ENCODE measurements at regions not wholly inside any gene's neighbourhood (a gene's known extent, or its start where the extent isn't known, plus 50 kb on each side); places are given as distances from the start of the nearest gene placed in this dataset.

DNA sequence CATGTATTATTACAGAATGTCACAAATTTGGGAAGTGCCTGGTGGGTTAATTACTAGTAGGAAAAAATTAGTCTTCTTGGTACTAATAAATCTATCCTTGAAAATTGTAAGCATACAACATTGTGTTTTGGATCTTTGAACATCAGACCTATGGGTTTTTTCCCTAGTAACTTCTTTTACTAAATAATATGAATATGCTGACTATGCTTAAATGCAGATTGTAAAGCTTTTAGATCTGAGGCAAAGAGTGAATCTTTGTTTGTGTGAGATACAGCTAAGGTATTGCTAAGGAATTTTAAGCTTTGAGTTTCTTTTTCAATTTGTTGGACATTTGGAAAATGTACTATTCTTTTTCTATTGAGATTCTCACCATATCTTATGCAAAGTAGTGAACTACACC, 390.6 kb upstream of the CCNH start:
- no peaks in the 10 kb centered on the region for H3K27me3 ChIP-seq (ENCODE audit: insufficient read depth, low read length, poor library complexity, severe bottlenecking)
- Mint-ChIP-seq H3K4me1 (no peaks in the 10 kb centered on the region), H3K27me3 (peaks cover 3 to 19% of the 10 kb centered on the region in 2 donors), H3K4me3 (no peak overlapping the region), H3K27ac (no peak overlapping the region), H3K9me3 (peaks cover 0 to 3% (median 3%) of the 10 kb centered on the region in 5 donors), H3K36me3 (no peaks in the 10 kb centered on the region)
- H3K27ac ChIP-seq (ENCODE audit: low read depth, low read length) = no peak overlapping the region
- no peaks in the 10 kb centered on the region for H3K9me3 ChIP-seq (ENCODE audit: low read length)
- H3K36me3 ChIP-seq (ENCODE audit: insufficient read depth, low read length) = no peaks in the 10 kb centered on the region
- no peaks in the 10 kb centered on the region for H3K4me1 ChIP-seq (ENCODE audit: insufficient read depth, low read length)
- ChIA-PET CTCF (interaction anchor here (2.1 kb wide), 1 partner anchor 888 kb away, joined by 4 read pairs; no protein-coding TSS in a partner anchor), POLR2A (no interaction called here)
- no peak overlapping the region for H3K4me3 ChIP-seq (ENCODE audit: low read length)
- no peak for DNase-seq

DNA sequence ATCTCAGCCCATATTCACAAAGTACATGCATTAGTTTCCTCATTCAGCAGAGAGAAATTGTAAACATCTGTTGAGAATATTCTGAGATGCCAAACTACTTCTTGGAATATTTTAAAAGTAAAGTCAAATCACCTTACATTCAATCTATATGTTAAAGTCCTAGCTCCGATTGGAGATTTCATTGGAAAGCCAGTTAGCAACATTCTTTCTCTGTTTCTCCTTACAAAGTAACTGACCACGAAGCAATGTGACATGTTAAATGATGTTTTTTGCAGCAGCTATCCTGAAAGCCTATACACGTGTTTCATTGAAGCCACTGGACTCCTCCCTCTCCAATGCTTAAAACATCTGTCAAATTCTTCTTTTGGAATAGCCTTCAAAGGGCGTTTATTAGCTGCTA, 379.1 kb upstream of the CCNH start:
- Mint-ChIP-seq H3K4me3 (no peak overlapping the region), H3K27me3 (peaks cover 2 to 31% of the 10 kb centered on the region in 2 donors), H3K4me1 (no peaks in the 10 kb centered on the region), H3K9me3 (no peaks in the 10 kb centered on the region), H3K27ac (no peak overlapping the region), H3K36me3 (no peaks in the 10 kb centered on the region)
- CTCF ChIA-PET = interaction anchor here (0.9 to 1.4 kb wide), 2 partner anchors 11 to 888 kb away, joined by 3 to 6 read pairs; no protein-coding TSS in a partner anchor
- H3K27me3 ChIP-seq (ENCODE audit: insufficient read depth, low read length, poor library complexity, severe bottlenecking) = no peaks in the 10 kb centered on the region
- no peaks in the 10 kb centered on the region for H3K36me3 ChIP-seq (ENCODE audit: insufficient read depth, low read length)
- POLR2A ChIA-PET = no interaction called here
- no peaks in the 10 kb centered on the region for H3K4me1 ChIP-seq (ENCODE audit: insufficient read depth, low read length)
- H3K27ac ChIP-seq (ENCODE audit: low read depth, low read length) = no peak overlapping the region
- no peak for DNase-seq
- H3K4me3 ChIP-seq (ENCODE audit: low read length) = no peak overlapping the region
- H3K9me3 ChIP-seq (ENCODE audit: low read length) = no peaks in the 10 kb centered on the region

DNA sequence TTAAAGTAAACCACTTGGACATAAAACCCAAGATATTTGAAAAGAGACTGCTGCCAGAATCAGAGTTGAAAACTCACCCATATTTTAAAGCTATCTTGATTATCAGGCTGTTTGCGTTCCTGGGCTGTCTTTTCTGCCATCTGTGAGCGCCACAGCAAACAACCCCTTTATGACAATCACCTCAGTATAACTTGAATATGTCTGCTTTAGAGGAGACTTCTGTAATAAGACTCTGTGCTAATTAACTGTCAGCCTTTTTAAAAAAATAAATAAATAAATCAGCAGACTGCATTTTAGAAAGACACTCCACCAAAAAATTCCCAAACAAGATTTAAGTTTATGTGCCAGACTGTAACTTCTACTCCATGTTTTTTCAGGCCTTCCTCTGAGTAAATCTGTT, 375.7 kb upstream of the CCNH start:
- Histone ChIP-seq H3K9me3 (ENCODE audit: low read length) (no peaks in the 10 kb centered on the region), H3K4me3 (ENCODE audit: low read length) (no peak overlapping the region), H3K4me1 (ENCODE audit: insufficient read depth, low read length) (no peaks in the 10 kb centered on the region), H3K27ac (ENCODE audit: low read depth, low read length) (no peak overlapping the region), H3K36me3 (ENCODE audit: insufficient read depth, low read length) (no peaks in the 10 kb centered on the region), H3K27me3 (ENCODE audit: insufficient read depth, low read length, poor library complexity, severe bottlenecking) (no peaks in the 10 kb centered on the region)
- CTCF ChIA-PET = no interaction called here
- no peaks in the 10 kb centered on the region for H3K9me3 Mint-ChIP-seq
- no peaks in the 10 kb centered on the region for H3K36me3 Mint-ChIP-seq
- no peak for DNase-seq
- peaks cover 2 to 29% of the 10 kb centered on the region in 2 donors for H3K27me3 Mint-ChIP-seq
- no peaks in the 10 kb centered on the region for H3K4me1 Mint-ChIP-seq
- POLR2A ChIA-PET = no interaction called here
- no peak overlapping the region for H3K4me3 Mint-ChIP-seq
- no peak overlapping the region for H3K27ac Mint-ChIP-seq

DNA sequence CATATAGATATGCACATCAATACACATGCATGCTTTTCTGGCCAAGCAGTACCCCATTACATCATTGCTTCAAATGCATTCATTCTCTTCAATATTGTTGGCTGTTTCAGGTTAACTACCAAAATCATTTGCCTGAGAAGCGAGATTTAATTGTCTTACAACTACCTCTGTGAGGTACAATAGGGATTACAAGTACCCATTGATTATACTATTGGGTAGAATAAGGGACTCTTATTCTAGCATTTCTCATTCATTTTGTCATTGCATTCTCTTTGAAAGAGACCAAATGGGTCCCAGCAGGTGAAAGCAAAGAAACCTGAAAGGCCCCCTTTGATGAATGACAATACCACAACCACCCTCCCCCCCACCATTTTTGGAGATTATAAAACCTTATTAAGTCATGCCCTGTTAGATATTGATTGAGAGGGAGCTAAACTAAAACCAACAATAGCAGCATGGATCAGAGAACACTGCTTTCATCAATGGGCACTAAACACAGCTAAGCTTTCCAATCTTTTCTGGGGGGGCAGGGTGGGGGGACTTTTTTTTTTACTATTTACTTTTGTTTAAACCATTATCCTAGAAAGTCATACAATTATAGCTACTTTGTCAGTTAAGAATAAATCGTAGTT, 375.0 kb upstream of the CCNH start:
- CTCF ChIA-PET = no interaction called here
- H3K9me3 ChIP-seq (ENCODE audit: low read length) = no peaks in the 10 kb centered on the region

DNA sequence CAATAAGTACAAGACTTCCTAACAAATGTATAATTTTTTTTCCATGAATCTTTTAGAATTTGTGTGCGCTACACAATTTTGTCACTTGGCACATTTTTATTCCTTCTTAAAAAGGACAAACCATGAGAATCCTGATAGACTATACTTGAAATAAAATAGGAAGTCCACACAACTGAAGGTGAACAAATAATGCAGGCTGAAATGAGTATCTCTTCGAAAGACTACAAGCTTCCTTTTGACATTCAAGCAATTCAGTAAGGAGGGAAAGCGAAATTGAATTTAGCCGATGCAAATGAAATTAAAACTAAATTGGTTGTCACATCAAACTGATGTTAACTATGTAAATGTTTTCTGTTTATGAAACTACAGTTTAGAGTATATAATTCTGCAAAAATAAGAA, 374.4 kb upstream of the CCNH start:
- Mint-ChIP-seq H3K36me3 (no peaks in the 10 kb centered on the region), H3K9me3 (no peaks in the 10 kb centered on the region), H3K4me1 (no peaks in the 10 kb centered on the region), H3K27ac (no peak overlapping the region), H3K4me3 (no peak overlapping the region), H3K27me3 (peaks cover 7 to 40% of the 10 kb centered on the region in 2 donors)
- no peaks in the 10 kb centered on the region for H3K4me1 ChIP-seq (ENCODE audit: insufficient read depth, low read length)
- no peak overlapping the region for H3K4me3 ChIP-seq (ENCODE audit: low read length)
- no peaks in the 10 kb centered on the region for H3K9me3 ChIP-seq (ENCODE audit: low read length)
- ChIA-PET CTCF (no interaction called here), POLR2A (no interaction called here)
- H3K27me3 ChIP-seq (ENCODE audit: insufficient read depth, low read length, poor library complexity, severe bottlenecking) = peaks cover under 1% of the 10 kb centered on the region
- H3K36me3 ChIP-seq (ENCODE audit: insufficient read depth, low read length) = no peaks in the 10 kb centered on the region
- no peak for DNase-seq
- no peak overlapping the region for H3K27ac ChIP-seq (ENCODE audit: low read depth, low read length)

More for the DNA sequence above, 375.0 kb upstream of the CCNH start:
- no peak overlapping the region for H3K4me3 ChIP-seq (ENCODE audit: low read length)
- H3K27ac ChIP-seq (ENCODE audit: low read depth, low read length) = no peak overlapping the region
- POLR2A ChIA-PET = no interaction called here
- H3K9me3 Mint-ChIP-seq = no peaks in the 10 kb centered on the region
- H3K4me1 Mint-ChIP-seq = no peaks in the 10 kb centered on the region
- peaks cover 4 to 33% of the 10 kb centered on the region in 2 donors for H3K27me3 Mint-ChIP-seq
- no peak overlapping the region for H3K4me3 Mint-ChIP-seq
- no peaks in the 10 kb centered on the region for H3K36me3 ChIP-seq (ENCODE audit: insufficient read depth, low read length)
- no peaks in the 10 kb centered on the region for H3K27me3 ChIP-seq (ENCODE audit: insufficient read depth, low read length, poor library complexity, severe bottlenecking)
- H3K4me1 ChIP-seq (ENCODE audit: insufficient read depth, low read length) = no peaks in the 10 kb centered on the region
- H3K36me3 Mint-ChIP-seq = no peaks in the 10 kb centered on the region
- DNase-seq = no peak
- H3K27ac Mint-ChIP-seq = no peak overlapping the region

DNA sequence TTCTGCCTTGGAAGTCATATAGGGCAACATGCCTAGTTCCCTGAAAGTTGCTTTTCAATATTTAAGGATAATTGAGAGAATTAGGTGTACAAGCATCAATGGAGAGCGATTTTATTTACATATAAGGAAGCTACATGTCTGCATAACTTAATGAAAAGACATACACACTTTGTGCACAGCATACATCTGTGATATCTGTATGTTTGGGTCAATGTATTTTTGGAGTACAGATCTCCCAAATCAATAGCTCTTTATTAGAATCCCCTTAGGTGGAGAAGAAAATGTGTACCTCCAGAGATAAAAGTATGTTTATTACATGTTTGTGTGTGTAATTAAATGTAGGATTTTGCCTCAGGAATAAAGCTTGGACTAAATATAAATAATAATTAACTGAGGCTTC, 373.7 kb upstream of the CCNH start:
- H3K27me3 Mint-ChIP-seq = peaks cover 10 to 46% of the 10 kb centered on the region in 2 donors
- no peak overlapping the region for H3K27ac Mint-ChIP-seq
- no peaks in the 10 kb centered on the region for H3K36me3 Mint-ChIP-seq
- no peaks in the 10 kb centered on the region for H3K4me1 Mint-ChIP-seq
- DNase-seq = no peak
- Histone ChIP-seq H3K36me3 (ENCODE audit: insufficient read depth, low read length) (no peaks in the 10 kb centered on the region), H3K27ac (ENCODE audit: low read depth, low read length) (no peak overlapping the region), H3K9me3 (ENCODE audit: low read length) (no peaks in the 10 kb centered on the region), H3K27me3 (ENCODE audit: insufficient read depth, low read length, poor library complexity, severe bottlenecking) (peaks cover 6% of the 10 kb centered on the region), H3K4me3 (ENCODE audit: low read length) (no peak overlapping the region), H3K4me1 (ENCODE audit: insufficient read depth, low read length) (no peaks in the 10 kb centered on the region)
- no peaks in the 10 kb centered on the region for H3K9me3 Mint-ChIP-seq
- ChIA-PET CTCF (interaction anchor here (1.5 kb wide), 1 partner anchor 905 kb away, joined by 6 read pairs; no protein-coding TSS in a partner anchor), POLR2A (no interaction called here)
- H3K4me3 Mint-ChIP-seq = no peak overlapping the region

DNA sequence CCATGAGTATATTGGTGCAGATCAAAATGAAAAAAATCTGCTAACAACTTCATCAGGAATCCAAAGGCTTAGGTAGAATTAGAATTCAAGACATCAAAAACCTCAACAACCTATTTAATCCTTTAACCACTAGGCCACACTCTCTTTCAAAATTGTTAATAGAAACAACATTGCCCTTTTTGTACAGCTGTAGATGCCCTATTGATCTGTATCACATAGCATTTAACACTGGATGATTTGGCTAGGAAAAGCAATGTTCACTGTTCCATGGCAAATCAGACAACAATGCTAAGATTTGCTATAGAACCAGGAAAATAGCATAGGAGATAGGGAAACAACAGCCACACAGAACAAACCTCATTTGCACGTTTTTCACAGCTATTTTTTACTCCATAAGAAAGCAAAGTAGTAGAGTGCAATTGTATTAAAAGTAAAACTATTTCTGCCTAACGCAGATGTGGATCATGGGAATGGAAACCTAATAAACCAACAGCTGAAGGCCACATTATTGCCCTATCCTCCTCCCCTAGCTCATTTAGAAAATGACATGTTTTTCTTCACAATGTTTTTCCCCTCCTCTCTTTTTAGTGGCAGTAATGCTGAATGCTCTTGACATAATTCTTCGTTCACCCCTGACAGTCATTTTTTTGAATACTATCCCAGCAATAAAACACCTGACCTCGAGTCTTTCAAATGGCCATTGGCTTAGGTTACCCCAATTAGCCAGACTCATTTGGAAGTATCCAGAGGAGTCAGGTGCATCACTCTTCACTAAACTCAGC, 373.0 kb upstream of the CCNH start:
- Mint-ChIP-seq H3K36me3 (no peaks in the 10 kb centered on the region), H3K27ac (no peak overlapping the region), H3K27me3 (peaks cover 9 to 51% of the 10 kb centered on the region in 2 donors), H3K9me3 (no peaks in the 10 kb centered on the region), H3K4me1 (peaks cover 2 to 4% (median 3%) of the 10 kb centered on the region in 3 donors), H3K4me3 (no peak overlapping the region)
- Histone ChIP-seq H3K4me3 (ENCODE audit: low read length) (no peak overlapping the region), H3K4me1 (ENCODE audit: insufficient read depth, low read length) (no peaks in the 10 kb centered on the region), H3K36me3 (ENCODE audit: insufficient read depth, low read length) (no peaks in the 10 kb centered on the region), H3K9me3 (ENCODE audit: low read length) (no peaks in the 10 kb centered on the region), H3K27ac (ENCODE audit: low read depth, low read length) (no peak overlapping the region), H3K27me3 (ENCODE audit: insufficient read depth, low read length, poor library complexity, severe bottlenecking) (peaks cover 6% of the 10 kb centered on the region)
- DNase-seq = no peak
- POLR2A ChIA-PET = no interaction called here
- CTCF ChIA-PET = interaction anchor here (1.5 kb wide), 1 partner anchor 905 kb away, joined by 6 read pairs; no protein-coding TSS in a partner anchor

DNA sequence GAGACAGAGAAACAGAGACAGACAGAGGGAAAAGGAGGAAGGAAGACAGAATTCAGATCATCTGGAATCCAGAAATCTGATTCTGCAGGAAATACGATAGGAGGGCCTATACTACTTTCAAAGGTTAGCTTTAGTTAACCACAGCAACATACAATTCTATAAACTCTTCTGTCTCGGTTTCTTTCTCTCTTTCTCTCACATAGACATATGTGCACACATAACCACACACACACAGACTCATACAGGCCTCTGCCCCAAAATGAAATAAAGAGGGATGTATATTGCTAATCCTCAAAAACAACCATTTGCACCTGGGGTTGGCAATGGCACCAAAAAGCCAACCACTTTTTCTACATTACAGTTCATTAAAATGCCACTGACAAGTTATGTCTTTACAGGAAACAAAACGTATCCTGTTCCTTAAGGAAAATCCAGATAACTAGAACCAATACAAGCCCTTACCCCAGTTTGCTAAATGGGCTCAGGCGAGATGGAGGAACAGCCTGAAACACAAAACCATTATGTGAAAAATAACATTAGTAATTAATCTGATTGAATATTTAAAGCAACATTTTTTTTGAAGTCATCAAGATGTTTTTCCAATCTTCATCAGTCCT, 372.3 kb upstream of the CCNH start:
- Mint-ChIP-seq H3K9me3 (no peaks in the 10 kb centered on the region), H3K4me1 (peaks cover 2 to 4% (median 3%) of the 10 kb centered on the region in 3 donors), H3K27ac (no peak overlapping the region), H3K36me3 (no peaks in the 10 kb centered on the region), H3K4me3 (no peak overlapping the region), H3K27me3 (peaks cover 9 to 54% of the 10 kb centered on the region in 2 donors)
- no peaks in the 10 kb centered on the region for H3K9me3 ChIP-seq (ENCODE audit: low read length)
- no peak overlapping the region for H3K27ac ChIP-seq (ENCODE audit: low read depth, low read length)
- no peaks in the 10 kb centered on the region for H3K36me3 ChIP-seq (ENCODE audit: insufficient read depth, low read length)
- ChIA-PET POLR2A (no interaction called here), CTCF (interaction anchor here (1.5 kb wide), 1 partner anchor 906 kb away, joined by 6 read pairs; no protein-coding TSS in a partner anchor)
- H3K4me1 ChIP-seq (ENCODE audit: insufficient read depth, low read length) = no peaks in the 10 kb centered on the region
- DNase-seq = no peak
- peaks cover 6% of the 10 kb centered on the region for H3K27me3 ChIP-seq (ENCODE audit: insufficient read depth, low read length, poor library complexity, severe bottlenecking)
- no peak overlapping the region for H3K4me3 ChIP-seq (ENCODE audit: low read length)
